ENCODE measurements at regions not wholly inside any gene's neighbourhood (a gene's known extent, or its start where the extent isn't known, plus 50 kb on each side); places are given as distances from the start of the nearest gene placed in this dataset.

- H3K4me3 Mint-ChIP-seq = no peak overlapping the region
- ATAC-seq (no peak), DNase-seq (ENCODE audit: low spot score) (no peak)
- ChIA-PET CTCF (no interaction called here), POLR2A (no interaction called here)
- H3K9me3 Mint-ChIP-seq = no peaks in the 10 kb centered on the region
- H3K27ac Mint-ChIP-seq = no peak overlapping the region
- peaks cover 33% of the 10 kb centered on the region for H3K27me3 Mint-ChIP-seq (ENCODE audit: low read depth)
- TF ChIP-seq GTF2I (CRISPR knock-in tag; conservative IDR thresholded peaks at IDR 0.05) (no peak), ZNF138 (CRISPR knock-in tag; conservative IDR thresholded peaks at IDR 0.05) (no peak), TEAD4 (CRISPR knock-in tag; IDR thresholded peaks at IDR 0.05) (no peak), RORB (CRISPR knock-in tag; IDR thresholded peaks at IDR 0.05) (no peak), ZNF396 (CRISPR knock-in tag; IDR thresholded peaks at IDR 0.05; ENCODE audit: borderline replicate concordance) (no peak), SOX15 (CRISPR knock-in tag; IDR thresholded peaks at IDR 0.05) (no peak)
- TF ChIP-seq, protein P1, sequence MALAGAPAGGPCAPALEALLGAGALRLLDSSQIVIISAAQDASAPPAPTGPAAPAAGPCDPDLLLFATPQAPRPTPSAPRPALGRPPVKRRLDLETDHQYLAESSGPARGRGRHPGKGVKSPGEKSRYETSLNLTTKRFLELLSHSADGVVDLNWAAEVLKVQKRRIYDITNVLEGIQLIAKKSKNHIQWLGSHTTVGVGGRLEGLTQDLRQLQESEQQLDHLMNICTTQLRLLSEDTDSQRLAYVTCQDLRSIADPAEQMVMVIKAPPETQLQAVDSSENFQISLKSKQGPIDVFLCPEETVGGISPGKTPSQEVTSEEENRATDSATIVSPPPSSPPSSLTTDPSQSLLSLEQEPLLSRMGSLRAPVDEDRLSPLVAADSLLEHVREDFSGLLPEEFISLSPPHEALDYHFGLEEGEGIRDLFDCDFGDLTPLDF (CRISPR knock-in tag; IDR thresholded peaks at IDR 0.05) = no peak
- TF ChIP-seq, protein P2, sequence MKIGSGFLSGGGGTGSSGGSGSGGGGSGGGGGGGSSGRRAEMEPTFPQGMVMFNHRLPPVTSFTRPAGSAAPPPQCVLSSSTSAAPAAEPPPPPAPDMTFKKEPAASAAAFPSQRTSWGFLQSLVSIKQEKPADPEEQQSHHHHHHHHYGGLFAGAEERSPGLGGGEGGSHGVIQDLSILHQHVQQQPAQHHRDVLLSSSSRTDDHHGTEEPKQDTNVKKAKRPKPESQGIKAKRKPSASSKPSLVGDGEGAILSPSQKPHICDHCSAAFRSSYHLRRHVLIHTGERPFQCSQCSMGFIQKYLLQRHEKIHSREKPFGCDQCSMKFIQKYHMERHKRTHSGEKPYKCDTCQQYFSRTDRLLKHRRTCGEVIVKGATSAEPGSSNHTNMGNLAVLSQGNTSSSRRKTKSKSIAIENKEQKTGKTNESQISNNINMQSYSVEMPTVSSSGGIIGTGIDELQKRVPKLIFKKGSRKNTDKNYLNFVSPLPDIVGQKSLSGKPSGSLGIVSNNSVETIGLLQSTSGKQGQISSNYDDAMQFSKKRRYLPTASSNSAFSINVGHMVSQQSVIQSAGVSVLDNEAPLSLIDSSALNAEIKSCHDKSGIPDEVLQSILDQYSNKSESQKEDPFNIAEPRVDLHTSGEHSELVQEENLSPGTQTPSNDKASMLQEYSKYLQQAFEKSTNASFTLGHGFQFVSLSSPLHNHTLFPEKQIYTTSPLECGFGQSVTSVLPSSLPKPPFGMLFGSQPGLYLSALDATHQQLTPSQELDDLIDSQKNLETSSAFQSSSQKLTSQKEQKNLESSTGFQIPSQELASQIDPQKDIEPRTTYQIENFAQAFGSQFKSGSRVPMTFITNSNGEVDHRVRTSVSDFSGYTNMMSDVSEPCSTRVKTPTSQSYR (CRISPR knock-in tag; IDR thresholded peaks at IDR 0.05) = no peak
- TF ChIP-seq, protein P3, sequence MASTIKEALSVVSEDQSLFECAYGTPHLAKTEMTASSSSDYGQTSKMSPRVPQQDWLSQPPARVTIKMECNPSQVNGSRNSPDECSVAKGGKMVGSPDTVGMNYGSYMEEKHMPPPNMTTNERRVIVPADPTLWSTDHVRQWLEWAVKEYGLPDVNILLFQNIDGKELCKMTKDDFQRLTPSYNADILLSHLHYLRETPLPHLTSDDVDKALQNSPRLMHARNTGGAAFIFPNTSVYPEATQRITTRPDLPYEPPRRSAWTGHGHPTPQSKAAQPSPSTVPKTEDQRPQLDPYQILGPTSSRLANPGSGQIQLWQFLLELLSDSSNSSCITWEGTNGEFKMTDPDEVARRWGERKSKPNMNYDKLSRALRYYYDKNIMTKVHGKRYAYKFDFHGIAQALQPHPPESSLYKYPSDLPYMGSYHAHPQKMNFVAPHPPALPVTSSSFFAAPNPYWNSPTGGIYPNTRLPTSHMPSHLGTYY (CRISPR knock-in tag; IDR thresholded peaks at IDR 0.05) = no peak
- TF ChIP-seq, protein P4, sequence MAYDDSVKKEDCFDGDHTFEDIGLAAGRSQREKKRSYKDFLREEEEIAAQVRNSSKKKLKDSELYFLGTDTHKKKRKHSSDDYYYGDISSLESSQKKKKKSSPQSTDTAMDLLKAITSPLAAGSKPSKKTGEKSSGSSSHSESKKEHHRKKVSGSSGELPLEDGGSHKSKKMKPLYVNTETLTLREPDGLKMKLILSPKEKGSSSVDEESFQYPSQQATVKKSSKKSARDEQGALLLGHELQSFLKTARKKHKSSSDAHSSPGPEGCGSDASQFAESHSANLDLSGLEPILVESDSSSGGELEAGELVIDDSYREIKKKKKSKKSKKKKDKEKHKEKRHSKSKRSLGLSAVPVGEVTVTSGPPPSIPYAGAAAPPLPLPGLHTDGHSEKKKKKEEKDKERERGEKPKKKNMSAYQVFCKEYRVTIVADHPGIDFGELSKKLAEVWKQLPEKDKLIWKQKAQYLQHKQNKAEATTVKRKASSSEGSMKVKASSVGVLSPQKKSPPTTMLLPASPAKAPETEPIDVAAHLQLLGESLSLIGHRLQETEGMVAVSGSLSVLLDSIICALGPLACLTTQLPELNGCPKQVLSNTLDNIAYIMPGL (CRISPR knock-in tag; IDR thresholded peaks at IDR 0.05) = no peak
- TF ChIP-seq, protein P5, sequence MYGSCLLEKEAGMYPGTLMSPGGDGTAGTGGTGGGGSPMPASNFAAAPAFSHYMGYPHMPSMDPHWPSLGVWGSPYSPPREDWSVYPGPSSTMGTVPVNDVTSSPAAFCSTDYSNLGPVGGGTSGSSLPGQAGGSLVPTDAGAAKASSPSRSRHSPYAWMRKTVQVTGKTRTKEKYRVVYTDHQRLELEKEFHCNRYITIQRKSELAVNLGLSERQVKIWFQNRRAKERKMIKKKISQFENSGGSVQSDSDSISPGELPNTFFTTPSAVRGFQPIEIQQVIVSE (CRISPR knock-in tag; IDR thresholded peaks at IDR 0.05; ENCODE audit: borderline replicate concordance) = no peak
- H3K36me3 Mint-ChIP-seq = no peaks in the 10 kb centered on the region
- peaks cover 7% of the 10 kb centered on the region for H3K4me1 Mint-ChIP-seq
Observed at GRCh38 chr5:77948476-77948875, 172.3 kb upstream of the TBCA start.

- DNase-seq (ENCODE audit: low spot score) = no peak
- ChIA-PET POLR2A (no interaction called here), CTCF (no interaction called here)
- Mint-ChIP-seq H3K36me3 (no peaks in the 10 kb centered on the region), H3K27ac (no peak overlapping the region), H3K4me3 (no peak overlapping the region), H3K9me3 (peaks cover 2% of the 10 kb centered on the region; the same call in 1 of the 2 replicates), H3K4me1 (no peaks in the 10 kb centered on the region), H3K27me3 (ENCODE audit: low read depth) (peaks cover 24% of the 10 kb centered on the region)
- TF ChIP-seq NR2C2 (CRISPR knock-in tag; IDR thresholded peaks at IDR 0.05) (no peak), PRRX2 (CRISPR knock-in tag; IDR thresholded peaks at IDR 0.05) (no peak), GABPB1 (CRISPR knock-in tag; IDR thresholded peaks at IDR 0.05) (no peak), MXD4 (CRISPR knock-in tag; IDR thresholded peaks at IDR 0.05; ENCODE audit: borderline replicate concordance) (no peak), ZNF317 (CRISPR knock-in tag; IDR thresholded peaks at IDR 0.05; ENCODE audit: borderline replicate concordance, low read depth) (no peak), NFE2L1 (CRISPR knock-in tag; IDR thresholded peaks at IDR 0.05) (no peak), TCF7 (CRISPR knock-in tag; IDR thresholded peaks at IDR 0.05; ENCODE audit: low read depth) (no peak), SP1 (CRISPR knock-in tag; conservative IDR thresholded peaks at IDR 0.05) (no peak)
- TF ChIP-seq, protein P6, sequence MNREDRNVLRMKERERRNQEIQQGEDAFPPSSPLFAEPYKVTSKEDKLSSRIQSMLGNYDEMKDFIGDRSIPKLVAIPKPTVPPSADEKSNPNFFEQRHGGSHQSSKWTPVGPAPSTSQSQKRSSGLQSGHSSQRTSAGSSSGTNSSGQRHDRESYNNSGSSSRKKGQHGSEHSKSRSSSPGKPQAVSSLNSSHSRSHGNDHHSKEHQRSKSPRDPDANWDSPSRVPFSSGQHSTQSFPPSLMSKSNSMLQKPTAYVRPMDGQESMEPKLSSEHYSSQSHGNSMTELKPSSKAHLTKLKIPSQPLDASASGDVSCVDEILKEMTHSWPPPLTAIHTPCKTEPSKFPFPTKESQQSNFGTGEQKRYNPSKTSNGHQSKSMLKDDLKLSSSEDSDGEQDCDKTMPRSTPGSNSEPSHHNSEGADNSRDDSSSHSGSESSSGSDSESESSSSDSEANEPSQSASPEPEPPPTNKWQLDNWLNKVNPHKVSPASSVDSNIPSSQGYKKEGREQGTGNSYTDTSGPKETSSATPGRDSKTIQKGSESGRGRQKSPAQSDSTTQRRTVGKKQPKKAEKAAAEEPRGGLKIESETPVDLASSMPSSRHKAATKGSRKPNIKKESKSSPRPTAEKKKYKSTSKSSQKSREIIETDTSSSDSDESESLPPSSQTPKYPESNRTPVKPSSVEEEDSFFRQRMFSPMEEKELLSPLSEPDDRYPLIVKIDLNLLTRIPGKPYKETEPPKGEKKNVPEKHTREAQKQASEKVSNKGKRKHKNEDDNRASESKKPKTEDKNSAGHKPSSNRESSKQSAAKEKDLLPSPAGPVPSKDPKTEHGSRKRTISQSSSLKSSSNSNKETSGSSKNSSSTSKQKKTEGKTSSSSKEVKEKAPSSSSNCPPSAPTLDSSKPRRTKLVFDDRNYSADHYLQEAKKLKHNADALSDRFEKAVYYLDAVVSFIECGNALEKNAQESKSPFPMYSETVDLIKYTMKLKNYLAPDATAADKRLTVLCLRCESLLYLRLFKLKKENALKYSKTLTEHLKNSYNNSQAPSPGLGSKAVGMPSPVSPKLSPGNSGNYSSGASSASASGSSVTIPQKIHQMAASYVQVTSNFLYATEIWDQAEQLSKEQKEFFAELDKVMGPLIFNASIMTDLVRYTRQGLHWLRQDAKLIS (CRISPR knock-in tag; IDR thresholded peaks at IDR 0.05; ENCODE audit: borderline replicate concordance) = no peak
- TF ChIP-seq, protein P7, sequence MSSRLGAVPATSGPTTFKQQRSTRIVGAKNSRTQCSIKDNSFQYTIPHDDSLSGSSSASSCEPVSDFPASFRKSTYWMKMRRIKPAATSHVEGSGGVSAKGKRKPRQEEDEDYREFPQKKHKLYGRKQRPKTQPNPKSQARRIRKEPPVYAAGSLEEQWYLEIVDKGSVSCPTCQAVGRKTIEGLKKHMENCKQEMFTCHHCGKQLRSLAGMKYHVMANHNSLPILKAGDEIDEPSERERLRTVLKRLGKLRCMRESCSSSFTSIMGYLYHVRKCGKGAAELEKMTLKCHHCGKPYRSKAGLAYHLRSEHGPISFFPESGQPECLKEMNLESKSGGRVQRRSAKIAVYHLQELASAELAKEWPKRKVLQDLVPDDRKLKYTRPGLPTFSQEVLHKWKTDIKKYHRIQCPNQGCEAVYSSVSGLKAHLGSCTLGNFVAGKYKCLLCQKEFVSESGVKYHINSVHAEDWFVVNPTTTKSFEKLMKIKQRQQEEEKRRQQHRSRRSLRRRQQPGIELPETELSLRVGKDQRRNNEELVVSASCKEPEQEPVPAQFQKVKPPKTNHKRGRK (CRISPR knock-in tag; IDR thresholded peaks at IDR 0.05; ENCODE audit: borderline replicate concordance) = no peak
- ATAC-seq = no peak
Observed at GRCh38 chr5:77947041-77947428, 170.9 kb upstream of the TBCA start.
